GM23338 (cell line): ENCODE measurements at regions not wholly inside any gene's neighbourhood (a gene's known extent, or its start where the extent isn't known, plus 50 kb on each side); places are given as distances from the start of the nearest gene placed in this dataset.

Experiments
- ATAC-seq: fragments of 200-7000 bp; cut with Tn5 transposase; 3 replicates; pipeline ENCODE4 v1.9.1; 2020
- DNase-seq: peaks from one replicate; pipeline ENCODE4 v3.0.0-alpha.2; 2015; ENCODE audit warnings: low spot score
- H2AFZ ChIP-seq: fragments of 200-600 bp; sonication (generic); 2 replicates; pipeline ENCODE4 v1.8.0; 2016; ENCODE audit warnings: antibody characterized with exemption, mild to moderate bottlenecking, moderate library complexity
- H3F3A ChIP-seq: fragments of 200-600 bp; sonication (generic); replicated peaks from 2 replicates; pipeline ENCODE4 v1.8.0; 2017; ENCODE audit warnings: antibody characterized with exemption, mixed run types, low read depth
- H3K27ac ChIP-seq: fragments of 200-600 bp; sonication (generic); 2 replicates; pipeline ENCODE4 v1.6.1; 2016; ENCODE audit warnings: low read depth
- H3K27me3 ChIP-seq: fragments of 200-600 bp; sonication (generic); 2 replicates; pipeline ENCODE4 v1.8.0; 2016; ENCODE audit warnings: mild to moderate bottlenecking, mixed run types, moderate library complexity; ENCODE audit not compliant: insufficient read depth
- H3K36me3 ChIP-seq: fragments of 200-600 bp; sonication (generic); 2 replicates; pipeline ENCODE4 v1.8.0; 2016; ENCODE audit warnings: mild to moderate bottlenecking; ENCODE audit not compliant: insufficient read depth
- H3K4me1 ChIP-seq: fragments of 200-600 bp; sonication (generic); 2 replicates; pipeline ENCODE4 v1.8.0; 2016; ENCODE audit warnings: mild to moderate bottlenecking, moderate library complexity; ENCODE audit not compliant: insufficient read depth
- H3K4me2 ChIP-seq: fragments of 200-600 bp; sonication (generic); 2 replicates; pipeline ENCODE4 v1.7.1; 2017; ENCODE audit warnings: mixed run types
- H3K4me3 ChIP-seq: fragments of 200-600 bp; sonication (generic); 2 replicates; pipeline ENCODE4 v1.6.1; 2016; ENCODE audit warnings: mixed run types
- H3K79me2 ChIP-seq: fragments of 200-600 bp; sonication (generic); replicated peaks from 2 replicates; pipeline ENCODE4 v1.8.0; 2017; ENCODE audit warnings: mild to moderate bottlenecking; ENCODE audit not compliant: insufficient read depth
- H3K9me2 ChIP-seq: fragments of 200-600 bp; sonication (generic); 2 replicates; pipeline ENCODE4 v1.8.0; 2017; ENCODE audit not compliant: insufficient read depth
- H4K20me1 ChIP-seq: fragments of 200-600 bp; sonication (generic); replicated peaks from 2 replicates; pipeline ENCODE4 v1.8.0; 2017; ENCODE audit warnings: mild to moderate bottlenecking; ENCODE audit not compliant: insufficient read depth
- H3K27ac Mint-ChIP-seq: 2 replicates; pipeline ENCODE4 v1.8.0; 2020; ENCODE audit warnings: inconsistent platforms, mild to moderate bottlenecking, moderate library complexity, mixed read lengths
- H3K27me3 Mint-ChIP-seq: 3 replicates; pipeline ENCODE4 v1.8.0; 2022; ENCODE audit warnings: low read depth, mild to moderate bottlenecking, moderate library complexity, mixed read lengths, inconsistent platforms; ENCODE audit not compliant: insufficient read depth, poor library complexity
- H3K36me3 Mint-ChIP-seq: 3 replicates; pipeline ENCODE4 v1.8.0; 2021; ENCODE audit warnings: low read depth, mild to moderate bottlenecking, inconsistent platforms, moderate library complexity, mixed read lengths
- H3K4me1 Mint-ChIP-seq: 3 replicates; pipeline ENCODE4 v1.8.0; 2020; ENCODE audit warnings: mild to moderate bottlenecking, inconsistent platforms, mixed read lengths
- H3K4me3 Mint-ChIP-seq: 3 replicates; pipeline ENCODE4 v1.8.0; 2021; ENCODE audit warnings: moderate library complexity, mild to moderate bottlenecking, inconsistent platforms, mixed read lengths
- H3K9me3 Mint-ChIP-seq: 3 replicates; pipeline ENCODE4 v1.8.0; 2020; ENCODE audit warnings: moderate library complexity, mild to moderate bottlenecking, inconsistent platforms, mixed read lengths
- CREB1 ChIP-seq: fragments of 250-450 bp; sonication (Bioruptor Pico); IDR thresholded peaks from 2 replicates; pipeline ENCODE4 v1.5.0; 2020; ENCODE audit warnings: low read depth, mild to moderate bottlenecking, moderate library complexity
- EZH2 ChIP-seq: fragments of 200-600 bp; sonication (generic); IDR thresholded peaks from one replicate; pipeline ENCODE4 v1.8.0; 2017; ENCODE audit warnings: antibody characterized with exemption, mild to moderate bottlenecking, low read depth; ENCODE audit not compliant: unreplicated experiment
- EZH2phosphoT487 ChIP-seq: fragments of 200-600 bp; sonication (generic); IDR thresholded peaks from one replicate; pipeline ENCODE4 v1.8.1; 2018; ENCODE audit warnings: antibody characterized with exemption; ENCODE audit not compliant: unreplicated experiment
- JUNB ChIP-seq: IDR thresholded peaks from one replicate; pipeline ENCODE4 v1.6.1; 2016; ENCODE audit warnings: antibody characterized with exemption; ENCODE audit not compliant: unreplicated experiment
- NANOG ChIP-seq: IDR thresholded peaks from 2 replicates; pipeline ENCODE4 v1.6.1; 2016; ENCODE audit warnings: antibody characterized with exemption, borderline replicate concordance
- POLR2AphosphoS5 ChIP-seq: IDR thresholded peaks from 2 replicates; pipeline ENCODE4 v1.6.1; 2016; ENCODE audit warnings: antibody characterized with exemption, low read depth
- STAT1 ChIP-seq: IDR thresholded peaks from one replicate; pipeline ENCODE4 v1.6.1; 2016; ENCODE audit warnings: antibody characterized with exemption; ENCODE audit not compliant: unreplicated experiment
- ZNF114 ChIP-seq: fragments of 250-450 bp; sonication (Bioruptor Pico); IDR thresholded peaks from 2 replicates; pipeline ENCODE4 v1.5.0; 2020; ENCODE audit warnings: mild to moderate bottlenecking, moderate library complexity
- ZNF331 ChIP-seq: fragments of 250-450 bp; sonication (Bioruptor Pico); IDR thresholded peaks from 2 replicates; pipeline ENCODE4 v1.5.0; 2020; ENCODE audit warnings: low read depth, mild to moderate bottlenecking, moderate library complexity
- TF ChIP-seq, protein P1 (sequence below): IDR thresholded peaks from one replicate; pipeline ENCODE4 v1.6.1; 2018; ENCODE audit warnings: antibody characterized with exemption; ENCODE audit not compliant: unreplicated experiment
- TF ChIP-seq, protein P2 (sequence below): fragments of 250-450 bp; sonication (Bioruptor Pico); IDR thresholded peaks from 2 replicates; pipeline ENCODE4 v1.5.0; 2020; ENCODE audit warnings: mild to moderate bottlenecking, moderate library complexity

DNA sequence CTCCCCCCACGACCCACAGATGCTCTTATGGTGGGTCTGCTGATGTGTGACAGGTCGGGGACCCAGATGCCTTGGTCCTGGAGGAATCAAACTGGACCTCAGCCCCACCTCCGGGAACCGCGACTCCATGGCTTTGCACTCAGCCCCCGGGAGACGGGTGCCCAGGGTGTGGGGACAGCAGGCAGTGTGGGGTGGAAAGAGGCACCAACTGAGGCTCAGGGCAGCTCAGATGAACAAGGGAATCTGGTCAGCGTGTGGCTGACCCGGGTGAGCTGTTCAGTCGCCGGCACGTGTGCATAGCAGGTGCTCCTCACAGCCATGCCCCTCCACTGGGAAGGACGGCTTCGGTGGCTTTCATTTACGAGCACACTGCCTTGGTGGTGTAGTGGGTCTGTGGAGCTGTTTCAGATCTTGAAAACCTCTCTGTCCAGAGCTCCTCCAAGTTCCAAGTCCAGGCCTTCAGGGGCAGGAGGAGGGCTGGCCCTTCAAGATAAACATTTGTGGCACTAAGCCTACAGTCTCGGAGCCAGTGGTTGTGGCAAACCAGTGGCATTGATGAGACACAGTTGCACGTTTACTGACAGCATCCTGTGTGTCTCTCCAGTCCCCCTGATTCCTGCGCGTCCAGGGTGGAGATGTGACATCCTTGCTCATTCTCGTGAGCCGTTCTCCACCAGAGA, 471.2 kb upstream of the HS6ST1 start (continued):
- TF ChIP-seq STAT1 = no peak
- TF ChIP-seq ZNF114 (CRISPR knock-in tag) = no peak
- no peak for TF ChIP-seq JUNB
- TF ChIP-seq POLR2AphosphoS5 = no peak
- TF ChIP-seq, protein P1, sequence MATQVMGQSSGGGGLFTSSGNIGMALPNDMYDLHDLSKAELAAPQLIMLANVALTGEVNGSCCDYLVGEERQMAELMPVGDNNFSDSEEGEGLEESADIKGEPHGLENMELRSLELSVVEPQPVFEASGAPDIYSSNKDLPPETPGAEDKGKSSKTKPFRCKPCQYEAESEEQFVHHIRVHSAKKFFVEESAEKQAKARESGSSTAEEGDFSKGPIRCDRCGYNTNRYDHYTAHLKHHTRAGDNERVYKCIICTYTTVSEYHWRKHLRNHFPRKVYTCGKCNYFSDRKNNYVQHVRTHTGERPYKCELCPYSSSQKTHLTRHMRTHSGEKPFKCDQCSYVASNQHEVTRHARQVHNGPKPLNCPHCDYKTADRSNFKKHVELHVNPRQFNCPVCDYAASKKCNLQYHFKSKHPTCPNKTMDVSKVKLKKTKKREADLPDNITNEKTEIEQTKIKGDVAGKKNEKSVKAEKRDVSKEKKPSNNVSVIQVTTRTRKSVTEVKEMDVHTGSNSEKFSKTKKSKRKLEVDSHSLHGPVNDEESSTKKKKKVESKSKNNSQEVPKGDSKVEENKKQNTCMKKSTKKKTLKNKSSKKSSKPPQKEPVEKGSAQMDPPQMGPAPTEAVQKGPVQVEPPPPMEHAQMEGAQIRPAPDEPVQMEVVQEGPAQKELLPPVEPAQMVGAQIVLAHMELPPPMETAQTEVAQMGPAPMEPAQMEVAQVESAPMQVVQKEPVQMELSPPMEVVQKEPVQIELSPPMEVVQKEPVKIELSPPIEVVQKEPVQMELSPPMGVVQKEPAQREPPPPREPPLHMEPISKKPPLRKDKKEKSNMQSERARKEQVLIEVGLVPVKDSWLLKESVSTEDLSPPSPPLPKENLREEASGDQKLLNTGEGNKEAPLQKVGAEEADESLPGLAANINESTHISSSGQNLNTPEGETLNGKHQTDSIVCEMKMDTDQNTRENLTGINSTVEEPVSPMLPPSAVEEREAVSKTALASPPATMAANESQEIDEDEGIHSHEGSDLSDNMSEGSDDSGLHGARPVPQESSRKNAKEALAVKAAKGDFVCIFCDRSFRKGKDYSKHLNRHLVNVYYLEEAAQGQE = no peak
- no peak for TF ChIP-seq EZH2
- TF ChIP-seq NANOG = no peak
- no peak for TF ChIP-seq ZNF331
- TF ChIP-seq EZH2phosphoT487 = no peak
- TF ChIP-seq CREB1 (CRISPR knock-in tag) = no peak

DNA sequence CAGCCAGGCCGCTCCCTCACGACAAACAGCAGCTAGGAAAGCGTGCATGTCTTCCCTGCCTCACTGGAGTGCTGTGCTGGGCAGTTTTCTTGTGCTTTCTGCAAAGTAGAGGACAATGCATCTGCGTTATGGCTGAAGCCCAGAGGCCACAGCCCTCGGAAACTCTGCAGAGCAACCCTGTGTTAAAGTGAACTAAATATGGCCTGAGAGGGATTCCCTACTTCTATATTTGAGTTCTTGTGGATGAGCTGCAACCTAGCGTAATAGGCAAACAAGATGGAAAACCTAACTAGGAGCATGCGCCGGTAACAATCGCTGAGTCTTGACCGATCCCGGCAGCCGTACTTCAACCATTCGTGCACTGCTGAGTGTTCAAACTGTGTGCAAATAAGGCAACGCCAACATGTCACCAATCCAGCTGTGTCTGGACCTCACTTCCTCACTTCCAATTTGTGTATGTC, 471.9 kb upstream of the HS6ST1 start:
- no peak overlapping the region for H3K27ac ChIP-seq
- no peaks in the 10 kb centered on the region for H3K27me3 ChIP-seq
- peaks cover 7% of the 10 kb centered on the region; the same call in 1 of the 2 replicates for H3K4me1 ChIP-seq
- no peaks in the 10 kb centered on the region for H3K36me3 Mint-ChIP-seq
- peaks cover 14% of the 10 kb centered on the region; the same call in 2 of the 3 replicates for H3K4me1 Mint-ChIP-seq
- H3K9me3 Mint-ChIP-seq = peaks cover 2% of the 10 kb centered on the region; the same call in 2 of the 3 replicates
- H3K79me2 ChIP-seq = no peaks in the 10 kb centered on the region
- H3K9me2 ChIP-seq = no peaks in the 10 kb centered on the region
- H2AFZ ChIP-seq = no peak overlapping the region; the same call in 1 of the 2 replicates
- DNase-seq (no peak), ATAC-seq (no peak)
- H3K27ac Mint-ChIP-seq = no peak overlapping the region
- H3K4me3 ChIP-seq = no peak overlapping the region
- H3K27me3 Mint-ChIP-seq = peaks cover 5% of the 10 kb centered on the region
- H4K20me1 ChIP-seq = no peaks in the 10 kb centered on the region
- H3K4me3 Mint-ChIP-seq = no peak overlapping the region
- H3F3A ChIP-seq = no peaks in the 10 kb centered on the region
- no peaks in the 10 kb centered on the region for H3K36me3 ChIP-seq
- no peak overlapping the region for H3K4me2 ChIP-seq
- TF ChIP-seq, protein P2, sequence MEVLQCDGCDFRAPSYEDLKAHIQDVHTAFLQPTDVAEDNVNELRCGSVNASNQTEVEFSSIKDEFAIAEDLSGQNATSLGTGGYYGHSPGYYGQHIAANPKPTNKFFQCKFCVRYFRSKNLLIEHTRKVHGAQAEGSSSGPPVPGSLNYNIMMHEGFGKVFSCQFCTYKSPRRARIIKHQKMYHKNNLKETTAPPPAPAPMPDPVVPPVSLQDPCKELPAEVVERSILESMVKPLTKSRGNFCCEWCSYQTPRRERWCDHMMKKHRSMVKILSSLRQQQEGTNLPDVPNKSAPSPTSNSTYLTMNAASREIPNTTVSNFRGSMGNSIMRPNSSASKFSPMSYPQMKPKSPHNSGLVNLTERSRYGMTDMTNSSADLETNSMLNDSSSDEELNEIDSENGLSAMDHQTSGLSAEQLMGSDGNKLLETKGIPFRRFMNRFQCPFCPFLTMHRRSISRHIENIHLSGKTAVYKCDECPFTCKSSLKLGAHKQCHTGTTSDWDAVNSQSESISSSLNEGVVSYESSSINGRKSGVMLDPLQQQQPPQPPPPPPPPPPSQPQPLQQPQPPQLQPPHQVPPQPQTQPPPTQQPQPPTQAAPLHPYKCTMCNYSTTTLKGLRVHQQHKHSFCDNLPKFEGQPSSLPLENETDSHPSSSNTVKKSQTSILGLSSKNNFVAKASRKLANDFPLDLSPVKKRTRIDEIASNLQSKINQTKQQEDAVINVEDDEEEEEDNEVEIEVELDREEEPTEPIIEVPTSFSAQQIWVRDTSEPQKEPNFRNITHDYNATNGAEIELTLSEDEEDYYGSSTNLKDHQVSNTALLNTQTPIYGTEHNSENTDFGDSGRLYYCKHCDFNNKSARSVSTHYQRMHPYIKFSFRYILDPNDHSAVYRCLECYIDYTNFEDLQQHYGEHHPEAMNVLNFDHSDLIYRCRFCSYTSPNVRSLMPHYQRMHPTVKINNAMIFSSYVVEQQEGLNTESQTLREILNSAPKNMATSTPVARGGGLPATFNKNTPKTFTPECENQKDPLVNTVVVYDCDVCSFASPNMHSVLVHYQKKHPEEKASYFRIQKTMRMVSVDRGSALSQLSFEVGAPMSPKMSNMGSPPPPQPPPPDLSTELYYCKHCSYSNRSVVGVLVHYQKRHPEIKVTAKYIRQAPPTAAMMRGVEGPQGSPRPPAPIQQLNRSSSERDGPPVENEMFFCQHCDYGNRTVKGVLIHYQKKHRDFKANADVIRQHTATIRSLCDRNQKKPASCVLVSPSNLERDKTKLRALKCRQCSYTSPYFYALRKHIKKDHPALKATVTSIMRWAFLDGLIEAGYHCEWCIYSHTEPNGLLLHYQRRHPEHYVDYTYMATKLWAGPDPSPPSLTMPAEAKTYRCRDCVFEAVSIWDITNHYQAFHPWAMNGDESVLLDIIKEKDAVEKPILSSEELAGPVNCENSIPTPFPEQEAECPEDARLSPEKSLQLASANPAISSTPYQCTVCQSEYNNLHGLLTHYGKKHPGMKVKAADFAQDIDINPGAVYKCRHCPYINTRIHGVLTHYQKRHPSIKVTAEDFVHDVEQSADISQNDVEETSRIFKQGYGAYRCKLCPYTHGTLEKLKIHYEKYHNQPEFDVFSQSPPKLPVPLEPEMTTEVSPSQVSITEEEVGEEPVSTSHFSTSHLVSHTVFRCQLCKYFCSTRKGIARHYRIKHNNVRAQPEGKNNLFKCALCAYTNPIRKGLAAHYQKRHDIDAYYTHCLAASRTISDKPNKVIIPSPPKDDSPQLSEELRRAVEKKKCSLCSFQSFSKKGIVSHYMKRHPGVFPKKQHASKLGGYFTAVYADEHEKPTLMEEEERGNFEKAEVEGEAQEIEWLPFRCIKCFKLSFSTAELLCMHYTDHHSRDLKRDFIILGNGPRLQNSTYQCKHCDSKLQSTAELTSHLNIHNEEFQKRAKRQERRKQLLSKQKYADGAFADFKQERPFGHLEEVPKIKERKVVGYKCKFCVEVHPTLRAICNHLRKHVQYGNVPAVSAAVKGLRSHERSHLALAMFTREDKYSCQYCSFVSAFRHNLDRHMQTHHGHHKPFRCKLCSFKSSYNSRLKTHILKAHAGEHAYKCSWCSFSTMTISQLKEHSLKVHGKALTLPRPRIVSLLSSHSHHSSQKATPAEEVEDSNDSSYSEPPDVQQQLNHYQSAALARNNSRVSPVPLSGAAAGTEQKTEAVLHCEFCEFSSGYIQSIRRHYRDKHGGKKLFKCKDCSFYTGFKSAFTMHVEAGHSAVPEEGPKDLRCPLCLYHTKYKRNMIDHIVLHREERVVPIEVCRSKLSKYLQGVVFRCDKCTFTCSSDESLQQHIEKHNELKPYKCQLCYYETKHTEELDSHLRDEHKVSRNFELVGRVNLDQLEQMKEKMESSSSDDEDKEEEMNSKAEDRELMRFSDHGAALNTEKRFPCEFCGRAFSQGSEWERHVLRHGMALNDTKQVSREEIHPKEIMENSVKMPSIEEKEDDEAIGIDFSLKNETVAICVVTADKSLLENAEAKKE (CRISPR knock-in tag) = no peak
- TF ChIP-seq CREB1 (CRISPR knock-in tag) (no peak), EZH2phosphoT487 (no peak), ZNF114 (CRISPR knock-in tag) (no peak), STAT1 (no peak), EZH2 (no peak), NANOG (no peak)
- TF ChIP-seq, protein P1 = no peak
